OCI-LY1 (cell line): ENCODE measurements at regions not wholly inside any gene's neighbourhood (a gene's known extent, or its start where the extent isn't known, plus 50 kb on each side); places are given as distances from the start of the nearest gene placed in this dataset.

Experiments
- CTCF ChIP-seq: fragments of 200-600 bp; sonication (generic), shearing (Covaris generic); IDR thresholded peaks from 2 replicates; pipeline ENCODE4 v1.5.1; 2017; ENCODE audit warnings: mild to moderate bottlenecking, antibody characterized with exemption, low read length, moderate library complexity, mixed read lengths
- EZH2 ChIP-seq: fragments of 200-600 bp; sonication (generic), shearing (Covaris generic); IDR thresholded peaks from 2 replicates; pipeline ENCODE4 v1.8.0; 2017; ENCODE audit warnings: borderline replicate concordance, mixed run types, mild to moderate bottlenecking, antibody characterized with exemption, low read length, moderate library complexity, mixed read lengths

GRCh38 chrX:13373431-13374187, 53.8 kb upstream of the ATXN3L start:
- TF ChIP-seq CTCF (no peak), EZH2 (no peak)
